Right forelimb (tissue), 1 donor: ENCODE measurements at regions not wholly inside any gene's neighbourhood (a gene's known extent, or its start where the extent isn't known, plus 50 kb on each side); places are given as distances from the start of the nearest gene placed in this dataset.

Experiments used
- DNase-seq: peaks from one replicate; pipeline ENCODE4 v3.0.0-alpha.2; 2018

GRCh38 chr15:91562698-91563097 lies 290.8 kb upstream of the SLCO3A1 start:
- no peak for DNase-seq

GRCh38 chr15:91564631-91565030 lies 288.9 kb upstream of the SLCO3A1 start:
- DNase-seq, result no peak

DNA sequence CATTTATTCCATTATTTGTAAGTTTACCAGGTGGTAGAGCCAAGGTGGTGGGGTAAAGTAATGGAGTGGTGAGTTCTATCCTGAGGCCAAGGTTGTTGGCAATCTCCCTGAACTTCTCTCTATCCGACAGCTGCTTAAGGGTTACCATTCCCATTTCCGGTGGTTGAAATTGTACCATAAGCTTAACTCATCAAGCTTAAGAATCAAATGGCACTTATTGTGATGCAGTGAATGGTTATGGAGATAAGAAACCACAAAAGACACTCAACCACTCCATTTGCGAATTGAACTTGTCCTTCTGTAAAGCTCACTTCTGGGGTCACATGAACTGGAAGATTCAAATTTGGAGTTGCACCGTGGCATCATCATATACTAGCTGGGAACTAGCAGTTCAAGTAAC lies 287.4 kb upstream of the SLCO3A1 start:
- DNase-seq, result no peak

DNA sequence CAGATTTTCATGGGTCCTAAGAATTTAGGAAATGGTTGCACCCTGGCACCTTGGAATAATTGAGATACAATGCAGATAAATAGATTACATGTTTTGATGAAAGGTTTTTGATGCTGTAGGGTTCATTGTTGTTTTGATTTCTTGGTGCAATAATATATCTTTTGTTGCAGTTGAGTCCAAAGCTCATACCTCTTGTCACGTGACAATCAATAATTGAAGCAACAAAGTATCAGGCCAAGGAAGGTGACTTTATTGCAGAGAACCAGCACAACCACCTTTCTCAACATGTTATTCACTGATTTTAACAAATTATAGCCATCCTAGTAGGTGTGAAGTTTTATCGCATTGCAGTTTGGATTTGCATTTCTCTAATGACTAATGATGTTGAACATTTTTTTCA lies 285.5 kb upstream of the SLCO3A1 start:
- no peak for DNase-seq

GRCh38 chr15:91572110-91572509 lies 281.4 kb upstream of the SLCO3A1 start:
- no peak for DNase-seq

GRCh38 chr15:91576096-91576495 lies 277.4 kb upstream of the SLCO3A1 start:
- DNase-seq, result no peak

- no peak for DNase-seq
Measured at GRCh38 chr15:91578511-91578910, 275.0 kb upstream of the SLCO3A1 start.

- DNase-seq, result no peak
Measured at GRCh38 chr15:91584895-91585294, 268.6 kb upstream of the SLCO3A1 start.

DNA sequence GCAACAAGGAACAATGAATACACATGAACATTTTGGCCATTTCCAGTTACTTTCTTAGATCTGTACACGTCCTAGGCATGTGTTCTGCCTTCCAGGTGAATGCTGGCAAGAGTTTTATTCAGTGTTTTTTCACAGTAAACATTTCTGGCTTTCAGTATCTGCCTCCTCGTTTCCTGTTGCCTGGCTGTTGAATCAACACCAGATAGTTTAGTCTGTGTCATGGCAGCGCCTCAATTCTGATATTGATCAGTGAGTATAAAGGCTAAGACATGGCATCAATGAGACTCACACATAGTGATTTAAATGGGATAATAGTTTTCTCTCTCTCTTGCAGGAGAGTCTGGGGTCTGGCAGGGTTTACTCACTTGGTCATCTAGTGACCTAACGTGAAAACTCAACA lies 266.9 kb upstream of the SLCO3A1 start:
- no peak for DNase-seq

GRCh38 chr15:91589360-91589759 lies 264.1 kb upstream of the SLCO3A1 start:
- DNase-seq, result no peak

GRCh38 chr15:91592567-91592966 lies 260.9 kb upstream of the SLCO3A1 start:
- DNase-seq, result no peak

DNA sequence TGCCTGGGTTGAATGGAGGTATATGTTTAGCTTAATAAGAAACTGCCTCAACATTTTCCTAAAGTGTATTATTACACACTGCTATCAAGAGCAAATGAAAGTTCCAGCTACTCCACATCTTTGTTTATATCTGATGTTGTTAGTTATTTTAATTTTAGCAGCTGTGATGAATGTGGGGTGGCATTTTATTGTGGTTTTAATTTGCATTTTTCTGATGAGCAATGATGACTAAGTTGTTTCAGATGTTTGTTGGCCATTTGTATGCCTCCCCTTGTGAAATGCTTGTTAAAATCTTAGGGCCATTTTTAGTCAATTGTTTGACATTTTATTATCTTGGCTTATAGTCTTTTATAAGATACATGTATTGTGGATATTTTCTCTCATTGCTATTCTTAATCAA lies 260.4 kb upstream of the SLCO3A1 start:
- no peak for DNase-seq

- no peak for DNase-seq
Measured at GRCh38 chr15:91593653-91594052, 259.9 kb upstream of the SLCO3A1 start.

DNA sequence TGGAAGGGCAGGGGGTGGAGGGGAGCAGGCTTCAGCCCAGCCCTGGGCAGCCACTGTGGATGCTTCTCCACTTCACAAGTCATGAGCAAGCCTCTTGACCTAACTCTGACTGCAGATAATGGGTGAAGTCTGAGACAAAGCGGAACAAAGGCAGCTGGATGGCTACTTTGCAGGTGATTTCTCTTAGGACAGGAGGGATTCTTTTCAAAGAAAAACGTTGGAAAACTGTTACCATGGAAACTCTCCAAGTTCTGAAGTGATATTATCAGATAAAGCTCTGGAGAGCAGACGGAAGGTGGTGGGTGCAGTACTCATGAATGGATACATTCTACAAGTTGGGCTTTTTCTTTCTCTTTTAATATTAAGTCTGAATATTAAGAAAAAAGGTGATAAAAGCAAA lies 254.2 kb upstream of the SLCO3A1 start:
- DNase-seq, result no peak

GRCh38 chr15:91603384-91604080 lies 250.0 kb upstream of the SLCO3A1 start:
- no peak for DNase-seq

DNA sequence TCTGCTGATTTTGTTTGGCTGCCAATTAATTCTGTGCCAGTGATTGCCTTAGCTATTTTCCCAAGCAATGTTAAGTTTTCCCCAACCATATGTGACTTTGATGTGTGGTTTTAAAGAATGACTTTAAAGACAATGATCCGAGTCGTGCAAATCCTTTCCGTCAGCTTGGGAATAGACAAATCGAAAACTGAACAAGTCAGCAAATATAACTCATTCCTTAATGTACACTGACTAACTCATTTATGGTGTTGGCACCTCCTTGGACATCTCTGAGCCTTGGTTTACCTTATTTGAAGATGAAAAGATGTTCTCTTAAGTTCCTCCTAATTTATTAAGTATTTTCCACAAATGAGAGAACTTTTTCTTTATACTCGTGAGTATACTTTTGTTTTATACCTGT lies 249.4 kb upstream of the SLCO3A1 start:
- DNase-seq, result no peak

DNA sequence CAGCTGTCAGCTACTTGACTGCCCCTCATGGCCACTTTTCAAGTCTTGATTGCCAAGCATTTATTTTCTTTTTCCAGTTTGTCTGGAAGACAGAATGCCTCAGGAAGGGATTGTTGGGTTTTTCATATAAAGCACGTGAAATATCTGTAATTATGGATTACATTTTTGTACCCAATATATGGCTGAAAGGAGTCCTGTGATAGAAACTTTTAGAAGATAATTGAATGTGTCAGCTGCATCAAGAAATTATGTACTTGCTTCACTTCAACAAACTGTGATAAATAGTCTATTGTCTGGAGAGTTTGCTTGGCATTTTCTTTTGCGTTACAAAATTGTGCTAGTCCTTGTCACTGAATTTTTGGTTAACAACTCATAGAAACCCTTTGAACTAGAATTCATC lies 247.9 kb upstream of the SLCO3A1 start:
- DNase-seq, result no peak

DNA sequence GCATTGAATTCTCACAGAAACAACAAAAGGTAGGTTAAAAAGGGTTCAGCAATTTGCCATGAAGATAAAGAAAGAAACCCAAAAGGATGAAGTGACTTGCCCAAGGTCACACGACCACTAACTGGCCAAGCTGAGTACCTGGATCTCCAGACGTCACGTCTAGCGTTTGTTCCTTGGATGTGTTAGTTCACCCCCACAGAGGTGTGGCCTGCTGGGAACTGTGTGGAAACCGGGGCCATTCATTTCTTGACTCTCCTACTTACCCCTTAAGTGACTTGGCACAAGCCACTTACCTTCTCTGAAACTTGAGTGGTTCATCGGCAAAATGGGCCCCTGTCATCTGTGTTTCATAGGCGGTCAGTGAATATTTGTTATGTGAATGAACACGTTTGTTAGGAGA lies 244.3 kb upstream of the SLCO3A1 start:
- no peak for DNase-seq

DNA sequence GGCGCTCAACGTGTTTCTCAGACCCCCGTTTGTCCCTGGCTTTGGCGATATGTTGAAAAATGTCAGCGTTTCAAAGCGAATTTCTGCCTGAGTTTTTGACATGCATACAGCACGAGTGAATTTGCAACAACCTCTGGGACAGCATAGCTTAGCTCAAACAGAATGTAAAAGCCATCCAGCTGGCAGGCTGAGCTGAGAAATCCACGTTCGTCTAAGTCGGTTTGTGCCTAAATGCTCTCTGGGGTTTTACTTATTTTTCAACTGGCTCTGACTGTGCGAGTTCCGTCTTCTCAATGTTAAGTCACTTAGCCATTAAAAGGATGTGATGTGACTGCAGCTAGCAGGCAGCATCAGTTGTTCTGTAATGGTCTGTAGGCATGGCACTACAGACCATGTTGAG lies 243.5 kb upstream of the SLCO3A1 start:
- no peak for DNase-seq

DNA sequence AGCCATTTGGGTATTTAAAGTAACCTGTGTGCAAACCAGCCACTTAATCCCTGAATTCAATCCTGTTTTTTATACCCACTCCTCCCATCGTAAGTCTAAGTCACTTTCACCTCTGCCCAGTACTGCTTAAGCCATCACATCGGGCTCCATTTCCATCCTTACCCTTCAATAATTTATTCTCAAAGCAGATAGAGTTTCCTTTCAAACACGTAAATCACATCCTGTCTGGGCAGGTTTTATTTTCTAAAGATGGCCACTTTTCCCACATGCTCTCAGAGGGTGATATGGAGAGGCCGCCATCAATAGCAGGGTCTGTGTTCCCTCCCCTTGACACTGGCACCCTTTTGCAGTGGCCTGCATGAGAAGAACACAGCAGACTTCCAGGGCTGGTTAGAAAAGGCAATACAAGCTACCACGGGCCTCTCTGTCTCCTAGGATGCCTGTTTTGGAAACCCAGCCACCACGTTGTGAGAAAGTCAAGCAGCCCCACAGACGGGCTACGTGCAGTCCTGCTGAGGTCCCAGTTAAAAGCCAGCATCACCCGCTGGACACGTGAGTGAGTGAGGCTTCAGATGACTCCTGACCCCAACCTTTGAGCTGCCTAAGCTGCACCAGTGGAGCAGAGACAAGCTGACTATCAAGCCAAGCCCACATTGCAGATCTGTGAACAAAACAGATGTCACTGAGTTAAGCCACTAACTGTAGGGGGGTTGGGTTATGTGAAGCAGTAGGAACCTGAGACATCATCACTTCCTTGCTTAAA lies 241.8 kb upstream of the SLCO3A1 start:
- no peak for DNase-seq

GRCh38 chr15:91620229-91620628 lies 233.3 kb upstream of the SLCO3A1 start:
- no peak for DNase-seq

DNA sequence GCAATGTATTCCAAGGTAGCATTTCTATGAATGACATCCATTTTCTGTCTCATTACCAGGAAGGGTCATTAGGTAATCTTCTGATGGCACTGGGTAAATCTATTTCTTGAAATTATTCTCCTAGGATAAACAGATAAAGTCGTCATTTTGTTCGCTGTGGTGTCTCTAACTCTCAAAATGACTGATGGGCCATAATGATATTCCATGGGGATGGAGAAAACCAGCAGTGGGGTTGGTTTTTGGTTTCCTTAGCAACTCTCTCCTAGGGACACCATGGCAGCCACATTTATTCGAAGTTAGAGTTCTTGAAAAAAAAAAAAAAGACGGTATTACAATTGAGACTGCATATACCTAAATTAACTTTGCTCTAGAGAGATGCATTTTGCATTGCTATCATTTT lies 231.3 kb upstream of the SLCO3A1 start:
- no peak for DNase-seq

GRCh38 chr15:91622711-91623342 lies 230.7 kb upstream of the SLCO3A1 start:
- DNase-seq, result no peak

DNA sequence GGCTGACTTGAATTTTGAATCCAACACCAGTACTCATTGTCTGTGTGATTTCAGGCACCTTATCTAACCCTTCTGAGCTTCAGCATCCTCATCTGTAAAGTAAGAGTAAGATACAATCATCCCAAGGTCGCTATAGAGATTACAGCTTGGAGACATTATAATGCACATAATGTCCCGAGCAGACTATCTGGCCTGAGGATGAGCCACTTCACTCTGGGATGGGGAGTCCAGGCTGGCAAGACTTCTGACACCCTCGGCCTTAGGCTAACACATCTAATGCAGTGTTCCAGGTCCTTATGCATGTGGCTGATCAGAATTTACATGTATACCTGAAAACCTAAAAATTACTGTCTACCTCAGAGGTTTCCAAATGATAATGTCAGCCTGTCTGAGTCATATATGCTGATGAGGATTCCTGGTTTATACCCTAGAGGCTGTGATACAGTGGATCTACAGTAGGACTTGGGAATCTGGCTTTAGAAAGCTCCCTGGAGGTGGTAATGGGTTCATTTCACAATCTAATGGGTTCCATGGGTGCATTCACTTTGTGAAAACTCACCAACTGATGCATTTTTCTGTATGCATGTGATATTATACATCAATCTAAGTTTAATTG lies 229.0 kb upstream of the SLCO3A1 start:
- no peak for DNase-seq
